HCT116 (cell line): ENCODE measurements at regions not wholly inside any gene's neighbourhood (a gene's known extent, or its start where the extent isn't known, plus 50 kb on each side); places are given as distances from the start of the nearest gene placed in this dataset.

ENCODE experiments used
- ATAC-seq: fragments of 200-7000 bp; cut with Tn5 transposase; 2 replicates; pipeline ENCODE4 v1.9.1; 2020; ENCODE audit warnings: mild to moderate bottlenecking, moderate library complexity
- BruUV-seq: library from RNA; stranded (reverse); fragments of 400-500 nt; replicated peaks from 2 replicates; lab custom pipeline; 2021; lab: Mats Ljungman, UMichigan
- CTCF ChIA-PET: fragments of 300-600 bp; sonication (Branson Sonifier 250); formaldehyde crosslinking; loops from one replicate; lab custom pipeline; 2021; ENCODE audit warnings: antibody characterized with exemption; lab: Charles Lee
- POLR2A ChIA-PET: fragments of 300-600, 350-600 bp; sonication (Branson Sonifier 250); formaldehyde crosslinking; loops from one replicate; lab custom pipeline; 2021; ENCODE audit warnings: antibody characterized with exemption; lab: Charles Lee
- RAD21 ChIA-PET, 2 experiments: fragments of 300-600 bp; sonication (Branson Sonifier 250); formaldehyde crosslinking; loops; one replicate each; lab custom pipeline; 2023; ENCODE audit warnings: low total read pairs in 2 of 2; ENCODE audit not compliant: uncharacterized antibody in 2 of 2, unreplicated experiment in 2 of 2, low non-redundant PET in 1 of 2; lab: Charles Lee
- DNase-seq: peaks from one replicate; pipeline ENCODE4 v3.0.0-alpha.2; 2010; ENCODE audit warnings: low read depth, low spot score
- H2AFZ ChIP-seq: fragments of 200-600 bp; shearing (Covaris generic), sonication (generic); 2 replicates; pipeline ENCODE4 v1.6.1; 2017; ENCODE audit warnings: low read depth, mixed run types, mixed read lengths, antibody characterized with exemption, low read length; ENCODE audit not compliant: poor library complexity, severe bottlenecking
- H3K27ac ChIP-seq: 2 replicates; pipeline ENCODE4 v1.5.1; 2012; ENCODE audit warnings: low read depth, low read length
- H3K27me3 ChIP-seq: fragments of 200-600 bp; sonication (generic); 2 replicates; pipeline ENCODE4 v1.6.1; 2016; ENCODE audit warnings: mixed run types, low read length, mixed read lengths; ENCODE audit not compliant: insufficient read depth
- H3K36me3 ChIP-seq, 2 experiments: fragments of 200-500 bp in 1 of 2; fragments of 200-600 bp in 1 of 2; sonication (Bioruptor generic) in 1 of 2; sonication (generic) in 1 of 2; 2 replicates each; pipeline versions ENCODE4 v1.5.1 to v1.6.1; 2014 to 2016; ENCODE audit warnings: low read length in 2 of 2, inconsistent platforms in 1 of 2, mixed read lengths in 1 of 2, mixed run types in 1 of 2; ENCODE audit not compliant: insufficient read depth in 2 of 2, control insufficient read depth in 1 of 2
- H3K4me1 ChIP-seq, 2 experiments: fragments of 200-600 bp in 1 of 2; sonication (generic) in 1 of 2; 2 replicates each; pipeline versions ENCODE4 v1.5.1 to v1.6.1; 2012 to 2017; ENCODE audit warnings: low read length in 2 of 2, inconsistent platforms in 1 of 2, mild to moderate bottlenecking in 1 of 2, mixed read lengths in 1 of 2, mixed run types in 1 of 2, moderate library complexity in 1 of 2; ENCODE audit not compliant: insufficient read depth in 2 of 2, control insufficient read depth in 1 of 2
- H3K4me2 ChIP-seq: fragments of 200-600 bp; sonication (generic); 2 replicates; pipeline ENCODE4 v1.6.1; 2017; ENCODE audit warnings: mixed run types, low read length, mixed read lengths
- H3K4me3 ChIP-seq, 2 experiments: fragments of 200-600 bp in 1 of 2; sonication (generic) in 1 of 2; replicated peaks in 1 of 2; 2 replicates each; pipeline ENCODE4 v1.5.1; 2011 to 2016; ENCODE audit warnings: low read length in 2 of 2, control low read depth in 1 of 2, low read depth in 1 of 2, mild to moderate bottlenecking in 1 of 2, mixed read lengths in 1 of 2, mixed run types in 1 of 2
- H3K79me2 ChIP-seq: fragments of 200-600 bp; sonication (generic); 2 replicates; pipeline ENCODE4 v1.6.1; 2017; ENCODE audit warnings: mild to moderate bottlenecking, mixed run types, low read length, moderate library complexity, mixed read lengths; ENCODE audit not compliant: insufficient read depth
- H3K9ac ChIP-seq: fragments of 200-600 bp; sonication (generic); 2 replicates; pipeline ENCODE4 v1.6.1; 2016; ENCODE audit warnings: low read length, mixed read lengths
- H3K9me2 ChIP-seq: fragments of 200-600 bp; sonication (generic), shearing (Covaris generic); 2 replicates; pipeline ENCODE4 v1.6.1; 2017; ENCODE audit warnings: mixed run types, mild to moderate bottlenecking, moderate library complexity; ENCODE audit not compliant: insufficient read depth
- H3K9me3 ChIP-seq, 2 experiments: fragments of 200-500 bp in 1 of 2; fragments of 200-600 bp in 1 of 2; sonication (Bioruptor generic) in 1 of 2; sonication (generic) in 1 of 2; 2 replicates each; pipeline ENCODE4 v1.6.1; 2014 to 2017; ENCODE audit warnings: low read length in 2 of 2, mixed read lengths in 2 of 2, inconsistent platforms in 1 of 2, low read depth in 1 of 2, mild to moderate bottlenecking in 1 of 2, mixed run types in 1 of 2, moderate library complexity in 1 of 2; ENCODE audit not compliant: control insufficient read depth in 1 of 2, insufficient read depth in 1 of 2
- H4K20me1 ChIP-seq: fragments of 200-600 bp; sonication (generic), shearing (Covaris generic); 2 replicates; pipeline ENCODE4 v1.6.1; 2017; ENCODE audit warnings: mixed run types, mild to moderate bottlenecking, moderate library complexity; ENCODE audit not compliant: insufficient read depth
- ATF3 ChIP-seq: IDR thresholded peaks from 2 replicates; pipeline ENCODE4 v1.6.1; 2012
- CTCF ChIP-seq, 3 experiments: fragments of 200-600 bp in 1 of 3; sonication (generic) in 1 of 3; IDR thresholded peaks in 2 of 3; conservative IDR thresholded peaks in 1 of 3; 2 replicates each; pipeline ENCODE4 v1.5.1; 2012 to 2017; ENCODE audit warnings: low read depth in 2 of 3, low read length in 2 of 3, antibody characterized with exemption in 1 of 3, borderline replicate concordance in 1 of 3, control low read depth in 1 of 3, mild to moderate bottlenecking in 1 of 3, mixed read lengths in 1 of 3, mixed run types in 1 of 3, moderate library complexity in 1 of 3; ENCODE audit not compliant: insufficient read depth in 1 of 3
- ELF1 ChIP-seq: IDR thresholded peaks from 2 replicates; pipeline ENCODE4 v1.6.1; 2012; ENCODE audit warnings: low read depth, borderline replicate concordance
- EZH2 ChIP-seq: fragments of 200-600 bp; sonication (generic); IDR thresholded peaks from 2 replicates; pipeline ENCODE4 v1.6.1; 2017; ENCODE audit warnings: antibody characterized with exemption, mixed run types
- EZH2phosphoT487 ChIP-seq: fragments of 200-600 bp; IDR thresholded peaks from 2 replicates; pipeline ENCODE4 v1.6.1; 2018; ENCODE audit warnings: antibody characterized with exemption, borderline replicate concordance
- FOSL1 ChIP-seq: IDR thresholded peaks from 2 replicates; pipeline ENCODE4 v1.6.1; 2012; ENCODE audit warnings: low read depth
- POLR2A ChIP-seq: IDR thresholded peaks from 2 replicates; pipeline ENCODE4 v1.7.0; 2011; ENCODE audit warnings: borderline replicate concordance; ENCODE audit not compliant: insufficient read depth, insufficient read length; ENCODE audit errors: extremely low read depth
- POLR2AphosphoS5 ChIP-seq: IDR thresholded peaks from 2 replicates; pipeline ENCODE4 v1.6.1; 2011; ENCODE audit warnings: mild to moderate bottlenecking, low read depth, low read length, moderate library complexity
- RAD21 ChIP-seq: IDR thresholded peaks from 2 replicates; pipeline ENCODE4 v1.6.1; 2012; ENCODE audit warnings: low read depth, mild to moderate bottlenecking
- REST ChIP-seq: IDR thresholded peaks from 2 replicates; pipeline ENCODE4 v1.6.1; 2012; ENCODE audit warnings: low read depth
- TCF7L2 ChIP-seq: IDR thresholded peaks from 2 replicates; pipeline ENCODE4 v1.7.0; 2011; ENCODE audit warnings: borderline replicate concordance, inconsistent platforms; ENCODE audit not compliant: insufficient read depth, insufficient read length; ENCODE audit errors: extremely low read depth
- ZBTB33 ChIP-seq: IDR thresholded peaks from 2 replicates; pipeline ENCODE4 v1.6.1; 2011; ENCODE audit warnings: mild to moderate bottlenecking, low read length, moderate library complexity; ENCODE audit not compliant: insufficient replicate concordance; ENCODE audit errors: extremely low read depth
- ZNF274 ChIP-seq: fragments of 200-500 bp; sonication (Bioruptor generic); IDR thresholded peaks from 2 replicates; pipeline ENCODE4 v1.6.1; 2014; ENCODE audit warnings: mild to moderate bottlenecking, low read depth, low read length, inconsistent platforms
- intact Hi-C: fragments of 100-400 bp; cut with micrococcal nuclease; formaldehyde crosslinking; loops from 2 replicates; pipeline ENCODE4 v1.10.0; 2022

- no peak for TF ChIP-seq REST
- no peak for TF ChIP-seq ATF3
- TF ChIP-seq ELF1, result no peak
- no peak for TF ChIP-seq EZH2phosphoT487
- no peak for TF ChIP-seq TCF7L2
- TF ChIP-seq EZH2, result no peak
- TF ChIP-seq FOSL1, result no peak
- TF ChIP-seq POLR2AphosphoS5, result no peak
- TF ChIP-seq POLR2A, result no peak
- no peak for TF ChIP-seq RAD21
- no peak for TF ChIP-seq ZNF274
Observed at GRCh38 chr20:24833592-24833991, 115.5 kb upstream of the CST7 start (continued).

- RAD21 ChIA-PET, result no interaction called here
- no TSS peak for BruUV-seq
- ATAC-seq, result no peak
Observed at GRCh38 chr20:24834310-24834709, 114.8 kb upstream of the CST7 start.

More at GRCh38 chr20:24834310-24834709, 114.8 kb upstream of the CST7 start:
- Histone ChIP-seq H3K27ac (no peak overlapping the region), H3K4me2 (no peak overlapping the region), H3K36me3 (no peaks in the 10 kb centered on the region), H3K4me1 (no peaks in the 10 kb centered on the region), H3K27me3 (peaks cover 20% of the 10 kb centered on the region; the same call in 1 of the 2 replicates), H3K9ac (no peak overlapping the region), H2AFZ (no peak overlapping the region), H3K9me2 (no peaks in the 10 kb centered on the region), H3K4me3 (no peak overlapping the region), H3K9me3 (no peaks in the 10 kb centered on the region), H3K79me2 (no peaks in the 10 kb centered on the region), H4K20me1 (no peaks in the 10 kb centered on the region)
- no peak for DNase-seq
- POLR2A ChIA-PET, result no interaction called here
- TF ChIP-seq ZBTB33 (no peak), RAD21 (peak; percentile 14; the same call in 1 of the 2 replicates), TCF7L2 (no peak), ATF3 (no peak), CTCF (IDR thresholded peaks at IDR 0.05 in 2 of 3, conservative IDR thresholded peaks at IDR 0.05 in 1 of 3; ENCODE audit: borderline replicate concordance in 1 of 3, insufficient read depth in 1 of 3, low read depth in 2 of 3, low read length in 2 of 3) (no peak; a peak in 1 of 6 replicates)
- intact Hi-C loops, result no loop called here
- CTCF ChIA-PET, result no interaction called here
